Renal cortical epithelial cell (primary cell): ENCODE measurements at regions not wholly inside any gene's neighbourhood (a gene's known extent, or its start where the extent isn't known, plus 50 kb on each side); places are given as distances from the start of the nearest gene placed in this dataset.
"Not testable (repeated sequence)": the region's sequence is repeated elsewhere in the genome, so short reads cannot be mapped to it uniquely, and the experiment has no call there.

Source experiments
- DNase-seq: peaks from one replicate; pipeline ENCODE4 v3.0.0-alpha.2; 2011; ENCODE audit warnings: low read depth

GRCh38 chr12:90695415-90695814, 259.6 kb downstream of the CCER1 start:
- DNase-seq = no peak

DNA sequence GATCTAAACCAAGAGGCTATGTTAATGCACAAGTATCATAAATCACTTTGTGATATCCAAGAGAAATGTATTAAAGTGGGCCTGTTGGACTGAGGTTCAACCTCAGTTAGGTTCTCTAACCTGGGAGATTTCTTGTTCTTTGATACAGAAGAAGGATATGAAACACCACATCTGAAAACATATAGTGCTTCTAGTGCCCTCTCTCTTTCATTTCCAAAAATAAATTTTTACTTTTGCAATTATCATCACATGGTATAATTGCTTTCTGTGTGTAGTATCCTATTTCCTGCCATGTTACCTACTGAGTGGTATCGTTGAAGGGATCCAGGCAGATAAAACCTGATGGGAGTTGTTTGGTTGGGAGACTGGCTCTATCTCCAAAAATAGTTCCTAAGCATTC, 264.9 kb downstream of the CCER1 start:
- no peak for DNase-seq

DNA sequence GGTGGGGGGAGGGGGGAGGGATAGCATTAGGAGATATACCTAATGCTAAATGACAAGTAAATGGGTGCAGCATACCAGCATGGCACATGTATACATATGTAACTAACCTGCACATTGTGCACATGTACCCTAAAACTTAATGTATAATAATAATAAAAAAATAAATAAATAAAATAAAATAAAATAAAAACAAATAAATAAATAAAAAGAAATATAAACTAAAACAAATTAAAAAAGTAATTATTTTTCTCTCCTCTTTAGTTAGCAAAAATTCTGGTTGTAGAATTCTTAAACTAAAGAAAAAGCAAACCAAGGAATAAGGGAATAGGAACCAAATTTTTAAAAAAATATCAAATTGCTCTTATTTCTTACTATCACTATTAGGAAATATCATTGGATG, 267.3 kb downstream of the CCER1 start:
- DNase-seq = not testable (repeated sequence)

DNA sequence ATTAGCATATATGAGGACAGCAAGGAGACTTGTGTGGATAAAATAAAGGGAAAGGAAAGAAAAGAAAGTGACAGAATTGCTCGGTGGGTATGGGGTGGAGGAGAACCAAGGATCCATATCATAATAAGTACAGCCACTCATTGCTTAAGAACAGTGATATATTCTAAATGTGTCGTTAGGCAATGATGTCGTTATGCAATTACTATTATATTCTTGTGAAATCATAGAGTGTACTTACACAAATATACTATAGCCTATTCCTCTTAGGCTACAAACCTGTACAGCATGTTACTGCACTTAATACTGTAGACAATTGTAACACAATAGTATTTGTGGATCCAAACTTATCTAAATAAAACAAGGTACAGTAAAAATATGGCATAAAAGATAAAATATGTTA, 271.1 kb downstream of the CCER1 start:
- no peak for DNase-seq

GRCh38 chr12:90682398-90682797, 272.6 kb downstream of the CCER1 start:
- no peak for DNase-seq

DNA sequence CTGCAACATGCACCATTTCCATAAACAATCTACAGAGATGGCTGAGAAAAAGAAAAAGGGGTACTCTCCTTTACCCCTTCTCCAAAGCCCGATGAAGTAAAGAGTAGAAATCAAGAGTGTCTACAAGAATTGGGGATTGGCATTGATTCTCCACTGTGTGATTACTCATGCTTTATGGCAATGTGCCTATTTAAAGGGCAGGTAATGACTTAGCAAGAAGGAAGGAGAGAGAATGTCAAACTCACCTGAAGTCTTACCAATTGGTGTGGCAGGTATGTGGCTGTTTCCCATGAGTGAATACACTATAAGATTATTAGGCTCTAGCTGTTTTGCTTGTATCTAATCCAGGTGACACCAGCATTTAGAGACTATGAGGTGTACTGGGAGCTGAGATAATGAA, 275.3 kb downstream of the CCER1 start:
- DNase-seq = peak; percentile 4

DNA sequence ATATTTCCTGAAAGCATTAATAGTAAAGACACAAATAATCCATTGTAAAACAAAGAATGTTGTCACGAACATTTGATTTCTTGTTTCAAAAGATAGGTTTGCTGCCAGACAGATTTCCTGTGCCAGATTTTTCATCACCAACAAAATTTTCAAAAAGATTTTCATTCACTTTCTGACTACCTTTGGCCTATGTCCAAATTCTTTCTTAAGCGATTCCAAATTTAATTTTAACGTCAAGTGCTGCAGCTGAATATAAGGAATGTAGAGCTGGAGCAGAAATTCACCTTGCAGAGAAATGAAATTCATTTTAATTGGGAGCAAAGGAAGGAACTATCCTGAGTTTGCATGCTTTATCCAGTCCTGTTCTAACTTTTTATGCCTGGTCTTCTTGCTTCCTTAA, 277.4 kb downstream of the CCER1 start:
- DNase-seq = no peak

GRCh38 chr12:90677055-90677454, 277.9 kb downstream of the CCER1 start:
- no peak for DNase-seq

DNA sequence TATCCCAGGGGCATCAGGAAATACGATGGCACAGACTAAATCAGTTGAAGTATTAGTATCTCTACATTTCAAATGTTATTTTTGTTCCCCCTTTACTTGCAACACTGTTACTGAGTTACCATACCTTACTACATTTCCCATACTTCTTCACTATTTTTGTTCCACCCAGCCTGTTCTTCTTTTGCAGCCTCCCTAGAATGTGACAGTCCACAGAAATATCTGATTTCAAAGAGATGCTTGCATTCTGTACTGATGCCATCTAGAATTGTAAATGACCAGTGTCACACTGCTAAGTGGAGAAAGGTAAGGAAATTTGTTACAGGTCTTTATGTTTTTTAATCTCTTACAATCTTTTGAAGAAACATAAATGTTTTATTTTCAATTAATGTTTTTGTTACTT, 279.9 kb downstream of the CCER1 start:
- DNase-seq = no peak

DNA sequence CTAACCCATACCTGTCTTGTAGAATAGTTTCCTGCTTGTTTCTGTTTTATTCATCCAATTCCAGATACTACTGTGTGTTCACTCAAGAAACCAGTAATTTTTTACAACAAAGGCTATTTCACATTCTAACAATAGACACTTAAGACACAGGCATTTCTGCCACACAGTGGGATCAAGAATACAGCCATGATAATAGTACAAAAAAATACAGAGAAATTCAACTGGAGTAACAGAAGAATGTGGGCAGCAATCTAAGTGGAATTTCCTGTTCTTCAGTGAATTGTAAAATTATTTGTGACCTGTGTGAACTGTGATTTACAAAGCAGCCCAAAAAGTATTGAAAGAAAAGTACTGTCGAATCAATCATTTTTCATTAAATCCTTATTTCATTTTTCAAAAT, 282.9 kb downstream of the CCER1 start:
- no peak for DNase-seq

DNA sequence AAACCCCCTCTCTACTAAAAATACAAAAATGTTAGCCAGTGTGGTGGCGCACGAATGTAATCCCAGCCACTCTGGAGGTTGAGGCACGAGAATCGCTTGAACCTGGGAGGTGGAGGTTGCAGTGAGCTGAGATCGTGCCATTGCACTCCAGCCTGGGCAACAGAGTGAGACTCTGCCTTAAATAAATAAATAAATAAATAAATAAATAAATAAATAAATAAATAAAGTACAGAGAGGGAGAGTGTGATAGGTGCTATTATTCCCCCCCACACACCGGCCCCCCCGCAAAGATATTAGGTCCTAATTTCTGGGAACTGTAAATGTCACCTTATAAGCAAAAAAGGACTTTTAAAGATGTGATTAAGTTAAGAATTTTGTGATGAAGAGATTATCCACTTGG, 291.0 kb downstream of the CCER1 start:
- DNase-seq = not testable (repeated sequence)

DNA sequence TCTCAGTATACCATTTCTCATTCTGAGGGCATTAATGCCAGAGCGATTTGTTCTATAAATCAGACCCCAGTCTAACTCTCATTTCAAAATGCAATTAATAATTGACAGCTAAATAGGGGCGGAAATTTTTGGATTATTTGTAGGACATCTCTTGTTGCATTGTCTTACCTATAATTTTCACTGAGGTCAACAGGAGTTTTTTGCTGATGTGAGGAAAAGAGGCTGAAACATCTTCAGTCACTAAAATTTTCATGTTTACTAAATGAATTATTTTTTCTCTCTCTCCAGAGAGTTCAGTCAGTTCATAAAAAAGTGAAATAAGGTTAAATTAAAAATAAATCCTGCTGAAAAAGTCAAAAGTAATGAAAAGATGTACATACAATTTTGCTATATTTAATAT, 295.9 kb downstream of the CCER1 start:
- no peak for DNase-seq

DNA sequence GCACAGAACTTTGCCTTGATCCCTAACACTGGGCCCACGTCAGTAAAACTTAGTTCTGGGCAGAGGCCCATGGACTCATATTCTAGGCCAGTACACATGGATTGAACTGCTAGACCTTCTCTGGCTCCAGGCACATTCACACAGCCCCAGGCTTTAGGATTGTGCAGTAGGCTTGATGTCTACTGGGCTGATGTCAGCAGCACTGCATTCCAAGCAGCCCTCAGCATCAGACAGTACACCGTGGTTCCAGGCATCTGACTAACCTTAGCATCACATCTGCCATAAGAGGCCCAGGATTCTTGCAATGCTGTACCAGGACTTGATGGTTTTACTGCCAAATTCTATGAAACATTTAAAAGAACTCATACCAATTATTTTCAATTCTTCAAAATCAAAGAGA, 301.9 kb downstream of the CCER1 start:
- DNase-seq = no peak

DNA sequence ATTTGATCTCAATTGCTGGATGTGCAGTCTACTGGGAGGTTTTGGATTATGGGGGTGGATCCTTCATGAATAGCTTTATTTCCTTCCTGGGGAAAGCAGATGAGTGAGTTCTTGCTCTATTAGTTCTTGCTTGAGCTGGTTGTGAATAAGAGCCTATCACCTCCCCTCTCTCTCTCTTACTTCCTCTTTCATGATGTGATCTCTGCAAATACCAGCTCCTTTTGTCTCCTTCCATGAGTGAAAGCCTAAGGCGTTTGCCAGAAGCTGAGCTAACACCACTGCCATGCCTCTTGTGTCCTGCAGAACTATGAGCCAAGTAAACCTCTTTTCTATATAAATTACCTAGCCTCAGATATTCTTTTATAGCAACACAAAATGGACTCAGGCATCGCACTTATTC, 302.7 kb downstream of the CCER1 start:
- DNase-seq = no peak

DNA sequence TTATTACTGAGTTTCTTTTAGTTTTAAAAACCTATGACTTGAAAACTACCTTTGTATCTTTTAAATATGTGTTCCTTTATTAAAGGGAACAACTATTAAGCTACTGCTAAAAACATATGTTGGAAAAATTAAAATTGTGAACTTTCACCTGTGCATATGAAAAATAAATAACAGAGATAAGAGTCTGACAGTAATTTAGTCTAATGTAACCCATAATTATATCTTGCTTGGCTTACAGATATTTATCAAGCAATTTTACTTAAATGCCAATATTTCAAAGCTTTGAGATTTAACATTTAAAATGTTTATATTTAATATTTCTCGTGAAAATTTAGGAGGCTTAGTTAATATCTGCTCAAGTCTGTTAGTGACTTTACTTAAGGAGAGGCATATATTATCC, 309.8 kb downstream of the CCER1 start:
- no peak for DNase-seq

DNA sequence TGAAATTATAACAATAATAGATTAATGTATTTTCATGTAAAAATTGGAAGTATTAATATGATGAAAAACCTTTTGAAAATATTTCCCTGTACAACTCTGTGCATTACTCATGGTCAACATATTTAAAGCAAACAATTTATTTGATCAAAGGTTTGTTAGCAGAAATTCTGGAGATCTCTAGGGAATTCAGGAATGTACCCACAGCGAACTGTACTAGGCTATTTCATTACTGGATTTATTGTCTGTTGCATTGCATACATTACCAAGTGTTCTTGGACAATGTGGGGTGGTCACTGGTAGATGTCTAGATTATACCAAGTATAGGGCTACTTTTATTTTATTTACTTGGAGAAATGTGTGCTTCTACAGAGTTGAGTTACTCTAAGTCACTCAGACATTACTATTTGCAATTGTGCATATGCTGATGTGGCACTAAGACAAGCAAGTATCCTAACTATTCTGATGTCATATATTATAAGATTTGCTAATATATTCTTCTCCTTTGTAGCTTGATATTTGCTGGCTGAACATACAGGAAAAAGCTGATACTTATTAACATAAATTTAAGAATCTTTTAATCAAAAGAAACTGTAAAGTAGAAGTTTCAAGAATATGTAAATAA, 323.3 kb downstream of the CCER1 start:
- no peak for DNase-seq

- no peak for DNase-seq
Measured at GRCh38 chr12:90630006-90630405, 325.0 kb downstream of the CCER1 start.

DNA sequence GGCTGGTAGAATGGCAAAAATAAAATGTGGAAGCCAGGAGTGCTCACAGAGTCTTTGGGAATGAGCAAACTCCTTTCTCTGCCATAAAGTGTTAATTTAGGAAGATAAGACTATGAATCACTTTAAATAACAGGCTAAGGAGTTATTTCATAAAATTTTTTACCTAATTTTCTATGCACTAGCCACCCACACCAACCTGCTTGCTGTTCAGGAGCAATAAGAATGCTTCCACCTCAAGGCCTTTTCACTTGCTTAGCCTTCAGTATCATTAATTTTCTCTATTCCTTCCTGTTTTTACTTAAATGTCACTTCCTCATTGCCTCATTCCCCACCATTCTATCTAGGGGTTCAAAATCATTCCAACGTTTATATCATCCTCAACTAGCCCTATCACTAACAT, 326.8 kb downstream of the CCER1 start:
- no peak for DNase-seq

- peak; percentile 14 for DNase-seq
Measured at GRCh38 chr12:90627180-90627896, 327.6 kb downstream of the CCER1 start.

GRCh38 chr12:90622431-90622830, 332.5 kb downstream of the CCER1 start:
- peak; percentile 63 for DNase-seq

GRCh38 chr12:90621927-90622326, 333.0 kb downstream of the CCER1 start:
- DNase-seq = peak; percentile 55

DNA sequence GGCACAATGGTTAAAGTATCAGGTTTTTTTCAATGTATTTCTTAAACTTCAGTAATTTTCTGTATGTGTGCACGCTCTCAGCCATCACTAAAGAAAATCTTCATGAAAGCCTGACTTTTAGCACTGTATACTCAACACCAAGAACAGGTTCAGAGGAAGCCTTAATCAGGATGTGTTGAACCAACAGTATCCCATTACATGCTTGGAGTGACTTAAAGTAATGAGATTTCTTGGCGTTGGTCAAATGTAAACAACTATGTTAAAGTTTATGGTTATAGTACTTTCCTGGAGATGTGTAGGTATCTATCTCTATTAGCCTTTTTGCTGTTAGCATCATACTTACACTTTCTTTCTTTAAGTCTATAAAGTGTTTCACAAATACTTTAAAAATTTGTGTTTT, 335.0 kb downstream of the CCER1 start:
- DNase-seq = no peak

GRCh38 chr12:90618586-90618985, 336.4 kb downstream of the CCER1 start:
- DNase-seq = peak; percentile 2

DNA sequence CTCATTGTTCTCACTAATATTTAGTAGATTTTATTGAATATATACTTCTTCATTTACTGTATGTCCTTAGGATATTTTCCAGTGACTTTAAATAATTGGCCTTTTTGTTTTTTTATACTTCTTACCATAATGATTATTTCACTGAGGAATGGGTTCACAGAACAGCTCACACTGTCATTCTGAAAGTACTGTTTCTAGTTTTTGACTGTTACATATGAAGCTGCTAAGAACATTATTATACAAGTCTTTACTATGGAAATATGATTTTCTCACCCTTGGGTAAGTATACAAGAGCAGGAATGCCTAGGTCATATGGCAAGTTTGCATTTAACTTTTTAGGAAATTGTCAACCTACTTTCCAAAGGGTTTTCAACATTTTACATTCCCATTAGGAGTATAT, 343.1 kb downstream of the CCER1 start:
- DNase-seq = no peak
